ENCODE measurements at regions not wholly inside any gene's neighbourhood (a gene's known extent, or its start where the extent isn't known, plus 50 kb on each side); places are given as distances from the start of the nearest gene placed in this dataset.

DNA sequence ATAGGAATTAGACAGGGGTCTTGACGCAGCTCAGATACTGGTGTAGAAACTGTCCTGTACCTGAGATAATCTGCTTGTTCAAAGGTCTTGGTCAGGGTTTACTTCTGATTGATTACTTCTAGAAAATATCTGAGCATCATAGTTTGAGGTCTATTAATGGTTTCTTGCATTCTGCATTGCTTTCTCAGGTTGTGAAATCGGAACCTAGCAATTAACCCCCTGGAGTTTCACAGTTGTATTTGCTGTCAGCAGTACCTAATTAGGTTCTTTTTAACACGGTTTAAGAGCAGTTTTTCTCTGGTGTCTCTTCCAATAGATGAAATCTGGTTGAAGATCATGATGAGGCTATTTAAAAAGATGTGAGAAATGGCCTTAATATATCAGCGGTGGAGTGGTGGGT, 428.6 kb upstream of the SYT4 start:
- TF ChIP-seq, protein P1, sequence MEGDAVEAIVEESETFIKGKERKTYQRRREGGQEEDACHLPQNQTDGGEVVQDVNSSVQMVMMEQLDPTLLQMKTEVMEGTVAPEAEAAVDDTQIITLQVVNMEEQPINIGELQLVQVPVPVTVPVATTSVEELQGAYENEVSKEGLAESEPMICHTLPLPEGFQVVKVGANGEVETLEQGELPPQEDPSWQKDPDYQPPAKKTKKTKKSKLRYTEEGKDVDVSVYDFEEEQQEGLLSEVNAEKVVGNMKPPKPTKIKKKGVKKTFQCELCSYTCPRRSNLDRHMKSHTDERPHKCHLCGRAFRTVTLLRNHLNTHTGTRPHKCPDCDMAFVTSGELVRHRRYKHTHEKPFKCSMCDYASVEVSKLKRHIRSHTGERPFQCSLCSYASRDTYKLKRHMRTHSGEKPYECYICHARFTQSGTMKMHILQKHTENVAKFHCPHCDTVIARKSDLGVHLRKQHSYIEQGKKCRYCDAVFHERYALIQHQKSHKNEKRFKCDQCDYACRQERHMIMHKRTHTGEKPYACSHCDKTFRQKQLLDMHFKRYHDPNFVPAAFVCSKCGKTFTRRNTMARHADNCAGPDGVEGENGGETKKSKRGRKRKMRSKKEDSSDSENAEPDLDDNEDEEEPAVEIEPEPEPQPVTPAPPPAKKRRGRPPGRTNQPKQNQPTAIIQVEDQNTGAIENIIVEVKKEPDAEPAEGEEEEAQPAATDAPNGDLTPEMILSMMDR (IDR thresholded peaks at IDR 0.05): no peak
- TF ChIP-seq EP300 (IDR thresholded peaks at IDR 0.05) (no peak), POLR2AphosphoS5 (IDR thresholded peaks at IDR 0.05) (no peak)

All from gastroesophageal sphincter (tissue), 3 donors.